SJSA1 (cell line): ENCODE measurements at regions not wholly inside any gene's neighbourhood (a gene's known extent, or its start where the extent isn't known, plus 50 kb on each side); places are given as distances from the start of the nearest gene placed in this dataset.
A peak's percentile ranks its signal among the peaks of the same experiment; 100 is the strongest.
"Not testable (repeated sequence)": the region's sequence is repeated elsewhere in the genome, so short reads cannot be mapped to it uniquely, and the experiment has no call there.

Experiments used
- DNase-seq, 2 experiments: peaks; one replicate each; pipeline ENCODE4 v3.0.0-alpha.2; 2015 to 2020; ENCODE audit warnings: low spot score in 2 of 2, low read depth in 1 of 2
- H3K27ac ChIP-seq: fragments of 250-450 bp; sonication (Bioruptor Pico); 2 replicates; pipeline ENCODE4 v1.5.1; 2020; ENCODE audit warnings: mild to moderate bottlenecking, moderate library complexity
- H3K27me3 ChIP-seq: fragments of 250-450 bp; sonication (Bioruptor Pico); replicated peaks from 2 replicates; pipeline ENCODE4 v1.5.1; 2020; ENCODE audit warnings: mild to moderate bottlenecking, moderate library complexity
- H3K36me3 ChIP-seq: fragments of 250-450 bp; sonication (Bioruptor Pico); 2 replicates; pipeline ENCODE4 v1.5.1; 2020; ENCODE audit warnings: mild to moderate bottlenecking
- H3K4me1 ChIP-seq: fragments of 250-450 bp; sonication (Bioruptor Pico); replicated peaks from 2 replicates; pipeline ENCODE4 v1.6.1; 2021; ENCODE audit warnings: mild to moderate bottlenecking
- H3K4me3 ChIP-seq: fragments of 250-450 bp; sonication (Bioruptor Pico); 2 replicates; pipeline ENCODE4 v1.5.1; 2020; ENCODE audit warnings: mild to moderate bottlenecking
- H3K9me3 ChIP-seq: fragments of 250-450 bp; sonication (Bioruptor Pico); replicated peaks from 2 replicates; pipeline ENCODE4 v1.5.1; 2020; ENCODE audit warnings: mild to moderate bottlenecking

DNA sequence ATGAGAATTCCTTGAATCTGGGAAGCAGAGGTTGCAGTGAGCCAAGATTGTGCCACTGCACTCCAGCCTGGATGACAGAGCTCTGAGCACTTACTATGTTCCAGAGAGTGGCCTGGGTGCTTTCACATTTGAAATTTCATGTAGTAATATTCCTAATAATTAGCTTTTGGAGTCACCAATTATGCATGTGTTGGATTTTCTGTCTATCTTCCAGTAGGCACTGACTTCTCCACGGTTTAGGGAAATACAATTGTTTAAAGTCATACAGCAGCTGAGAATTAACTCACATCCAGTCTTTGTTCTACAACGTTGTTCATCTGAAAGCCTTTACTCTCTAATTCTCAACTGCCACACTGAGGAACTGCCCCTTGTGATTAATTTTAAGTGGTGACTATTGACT, 150.2 kb downstream of the CSNK2A3 start:
- no peak for DNase-seq
- H3K9me3 ChIP-seq = no peaks in the 10 kb centered on the region; the same call in 1 of the 2 replicates
- no peaks in the 10 kb centered on the region for H3K4me1 ChIP-seq
- no peaks in the 10 kb centered on the region for H3K36me3 ChIP-seq
- H3K27ac ChIP-seq = no peak overlapping the region
- H3K4me3 ChIP-seq = no peak overlapping the region
- H3K27me3 ChIP-seq = no peaks in the 10 kb centered on the region; the same call in 1 of the 2 replicates

DNA sequence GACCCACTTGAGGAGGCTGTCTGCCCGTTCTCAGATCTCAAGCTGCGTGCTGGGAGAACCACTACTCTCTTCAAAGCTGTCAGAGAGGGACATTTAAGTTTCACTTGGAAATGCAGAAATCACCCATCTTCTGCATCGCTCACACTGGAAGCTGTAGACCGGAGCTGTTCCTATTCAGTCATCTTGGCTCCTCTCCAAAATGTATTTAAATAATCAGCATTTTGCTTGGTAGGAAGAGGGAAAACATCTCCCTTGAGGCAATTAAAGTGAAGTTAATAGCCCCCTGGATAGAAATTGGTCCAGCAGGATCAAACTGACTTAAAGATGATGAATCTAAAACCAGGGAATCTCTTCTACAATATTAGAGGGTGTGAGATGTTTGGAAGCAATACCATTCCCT, 151.7 kb downstream of the CSNK2A3 start:
- H3K27me3 ChIP-seq, H3K4me1 ChIP-seq, DNase-seq, H3K4me3 ChIP-seq, H3K36me3 ChIP-seq, H3K27ac ChIP-seq, H3K9me3 ChIP-seq: not testable (repeated sequence)

- H3K27me3 ChIP-seq = no peaks in the 10 kb centered on the region
- H3K27ac ChIP-seq = no peak overlapping the region
- H3K4me1 ChIP-seq = no peaks in the 10 kb centered on the region
- no peak for DNase-seq
- no peak overlapping the region for H3K4me3 ChIP-seq
- H3K9me3 ChIP-seq = no peaks in the 10 kb centered on the region
- no peaks in the 10 kb centered on the region for H3K36me3 ChIP-seq
Measured at GRCh38 chr11:11192541-11192940, 160.5 kb downstream of the CSNK2A3 start.

DNA sequence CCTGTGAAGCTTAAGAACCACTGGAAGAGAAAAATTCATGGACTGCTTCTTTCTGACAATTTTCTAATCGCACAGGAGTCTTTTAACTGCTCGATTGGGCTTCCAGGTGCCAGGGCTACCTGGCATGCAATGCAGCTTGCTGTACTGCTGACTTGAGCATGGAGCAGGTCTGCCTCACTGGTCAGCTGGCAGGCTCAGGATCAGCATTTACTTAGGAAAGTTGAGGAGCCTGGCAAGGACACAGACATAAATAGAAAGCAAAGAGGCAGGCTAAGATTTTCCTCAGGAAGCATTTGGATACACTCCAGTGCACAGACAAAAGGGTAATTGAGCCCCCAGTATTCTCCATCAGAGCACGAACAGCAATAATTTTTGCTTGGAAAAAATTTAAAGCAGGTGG, 163.5 kb downstream of the CSNK2A3 start:
- Histone ChIP-seq H3K27ac (no peak overlapping the region), H3K4me3 (no peak overlapping the region), H3K27me3 (no peaks in the 10 kb centered on the region), H3K9me3 (no peaks in the 10 kb centered on the region), H3K36me3 (no peaks in the 10 kb centered on the region), H3K4me1 (no peaks in the 10 kb centered on the region)
- no peak for DNase-seq

- Histone ChIP-seq H3K36me3 (no peaks in the 10 kb centered on the region), H3K4me1 (no peaks in the 10 kb centered on the region), H3K4me3 (no peak overlapping the region), H3K9me3 (no peaks in the 10 kb centered on the region), H3K27me3 (no peaks in the 10 kb centered on the region), H3K27ac (no peak overlapping the region)
- DNase-seq = no peak
Measured at GRCh38 chr11:11186249-11186648, 166.8 kb downstream of the CSNK2A3 start.

DNA sequence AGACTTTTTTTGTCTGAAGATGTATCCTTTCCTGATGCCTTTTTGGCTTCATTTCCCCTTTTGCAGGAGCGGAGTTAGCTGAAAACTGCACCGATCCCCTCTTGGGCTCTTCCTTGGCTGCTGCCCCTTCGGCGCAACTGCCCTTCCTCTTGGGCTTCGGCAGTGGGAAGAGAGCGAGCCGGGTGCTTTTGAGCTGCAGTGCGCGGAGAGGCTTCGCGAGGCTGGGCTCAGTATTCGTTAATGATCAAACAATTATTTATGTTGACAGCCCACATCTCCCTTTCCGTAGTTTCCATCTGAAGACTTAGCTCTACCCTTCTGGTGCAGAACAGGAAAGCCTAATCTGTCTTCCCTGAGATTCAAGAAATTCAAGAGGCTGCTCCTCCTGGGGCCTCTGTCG, 170.8 kb downstream of the CSNK2A3 start:
- Histone ChIP-seq H3K36me3 (no peaks in the 10 kb centered on the region), H3K27ac (no peak overlapping the region), H3K9me3 (no peaks in the 10 kb centered on the region), H3K4me3 (no peak overlapping the region), H3K4me1 (peaks cover 25% of the 10 kb centered on the region), H3K27me3 (no peaks in the 10 kb centered on the region)
- no peak for DNase-seq

- H3K9me3 ChIP-seq = no peaks in the 10 kb centered on the region
- peak overlapping the region; percentile 99 for H3K27ac ChIP-seq
- H3K27me3 ChIP-seq = no peaks in the 10 kb centered on the region
- DNase-seq = peak; percentile 75
- H3K4me1 ChIP-seq = peaks cover 29% of the 10 kb centered on the region
- no peaks in the 10 kb centered on the region for H3K36me3 ChIP-seq
- no peak overlapping the region for H3K4me3 ChIP-seq
Measured at GRCh38 chr11:11178671-11179638, 174.1 kb downstream of the CSNK2A3 start.

GRCh38 chr11:11177156-11177808, 175.8 kb downstream of the CSNK2A3 start:
- no peak overlapping the region for H3K4me3 ChIP-seq
- H3K27me3 ChIP-seq = no peaks in the 10 kb centered on the region
- H3K27ac ChIP-seq = no peak overlapping the region
- no peak for DNase-seq
- H3K9me3 ChIP-seq = no peaks in the 10 kb centered on the region
- H3K36me3 ChIP-seq = no peaks in the 10 kb centered on the region
- H3K4me1 ChIP-seq = peaks cover 29% of the 10 kb centered on the region

GRCh38 chr11:11173316-11174025, 179.6 kb downstream of the CSNK2A3 start:
- Histone ChIP-seq H3K36me3 (no peaks in the 10 kb centered on the region), H3K9me3 (no peaks in the 10 kb centered on the region), H3K27ac (no peak overlapping the region), H3K4me3 (no peak overlapping the region), H3K4me1 (peaks cover 32% of the 10 kb centered on the region), H3K27me3 (no peaks in the 10 kb centered on the region)
- no peak for DNase-seq

DNA sequence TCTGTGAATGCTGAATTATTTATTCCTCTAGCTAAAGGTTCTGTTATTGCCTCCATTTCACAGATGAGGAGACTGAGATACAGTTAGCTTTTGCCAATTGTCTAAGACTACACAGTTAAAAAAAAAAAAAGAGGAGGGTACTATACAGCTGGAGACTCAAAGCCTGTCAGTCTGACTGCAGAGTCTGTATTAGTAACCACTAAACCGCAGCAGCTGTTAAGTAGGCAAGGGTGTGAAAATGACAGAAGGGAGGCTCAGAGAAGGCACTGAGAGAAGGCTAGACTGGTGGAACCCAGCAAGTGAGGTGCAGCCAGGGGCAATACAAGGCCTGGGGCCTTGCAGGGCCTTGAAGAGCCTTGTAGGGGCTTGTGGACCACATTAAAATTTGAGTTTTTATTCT, 181.2 kb downstream of the CSNK2A3 start:
- H3K27ac ChIP-seq = no peak overlapping the region
- no peaks in the 10 kb centered on the region for H3K9me3 ChIP-seq
- H3K27me3 ChIP-seq = no peaks in the 10 kb centered on the region
- peaks cover 20% of the 10 kb centered on the region for H3K4me1 ChIP-seq
- H3K36me3 ChIP-seq = no peaks in the 10 kb centered on the region
- no peak for DNase-seq
- H3K4me3 ChIP-seq = no peak overlapping the region

GRCh38 chr11:11171285-11171684, 181.8 kb downstream of the CSNK2A3 start:
- no peak overlapping the region for H3K27ac ChIP-seq
- no peak overlapping the region for H3K4me3 ChIP-seq
- peak; percentile 48 to 55 for DNase-seq

DNA sequence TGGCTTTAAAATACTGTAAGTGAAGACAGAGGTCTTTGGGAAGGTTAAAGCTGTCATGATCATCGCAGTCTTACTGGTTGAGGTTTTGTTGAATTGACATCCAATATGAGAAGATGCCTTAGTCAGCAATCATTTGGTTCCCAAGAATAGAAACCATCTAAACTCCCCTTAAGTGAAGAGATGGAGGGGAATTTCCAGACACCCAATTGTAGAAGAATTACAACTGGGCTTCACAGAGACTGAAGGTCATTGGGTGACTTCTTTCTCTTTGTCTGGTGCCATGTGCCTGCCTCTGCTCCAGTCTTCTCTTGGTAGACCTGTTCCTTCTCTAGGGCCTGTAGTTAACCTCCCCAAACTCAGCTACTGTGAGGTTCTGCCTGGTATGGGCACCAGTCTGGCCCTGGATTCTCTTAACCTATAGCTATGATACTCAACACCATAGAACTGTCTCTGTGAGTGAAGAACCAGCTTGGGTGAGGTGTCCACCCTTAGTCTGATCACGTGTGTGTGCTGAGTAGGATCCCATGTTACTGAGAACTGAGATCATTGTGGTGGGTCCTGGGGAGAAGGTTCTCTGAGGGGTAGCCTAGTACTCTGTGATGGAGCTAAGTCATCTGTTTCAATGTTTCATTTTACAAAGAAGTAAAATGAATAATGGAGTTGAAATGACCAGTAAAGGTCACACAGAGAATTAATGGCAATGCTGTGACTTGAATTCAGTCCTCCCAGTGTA, 182.5 kb downstream of the CSNK2A3 start:
- Histone ChIP-seq H3K4me3 (no peak overlapping the region), H3K27ac (no peak overlapping the region; the same call in 1 of the 2 replicates), H3K27me3 (no peaks in the 10 kb centered on the region), H3K4me1 (peaks cover 20% of the 10 kb centered on the region), H3K9me3 (no peaks in the 10 kb centered on the region), H3K36me3 (no peaks in the 10 kb centered on the region)
- no peak for DNase-seq

More at GRCh38 chr11:11171285-11171684, 181.8 kb downstream of the CSNK2A3 start:
- Histone ChIP-seq H3K9me3 (no peaks in the 10 kb centered on the region), H3K27me3 (no peaks in the 10 kb centered on the region), H3K36me3 (no peaks in the 10 kb centered on the region), H3K4me1 (peaks cover 20% of the 10 kb centered on the region)

GRCh38 chr11:11169715-11170351, 183.2 kb downstream of the CSNK2A3 start:
- Histone ChIP-seq H3K9me3 (no peaks in the 10 kb centered on the region), H3K4me3 (no peak overlapping the region), H3K4me1 (peaks cover 20% of the 10 kb centered on the region), H3K27ac (no peak overlapping the region), H3K27me3 (no peaks in the 10 kb centered on the region), H3K36me3 (no peaks in the 10 kb centered on the region)
- DNase-seq = no peak
